ENCODE measurements at regions not wholly inside any gene's neighbourhood (a gene's known extent, or its start where the extent isn't known, plus 50 kb on each side); places are given as distances from the start of the nearest gene placed in this dataset.

DNA sequence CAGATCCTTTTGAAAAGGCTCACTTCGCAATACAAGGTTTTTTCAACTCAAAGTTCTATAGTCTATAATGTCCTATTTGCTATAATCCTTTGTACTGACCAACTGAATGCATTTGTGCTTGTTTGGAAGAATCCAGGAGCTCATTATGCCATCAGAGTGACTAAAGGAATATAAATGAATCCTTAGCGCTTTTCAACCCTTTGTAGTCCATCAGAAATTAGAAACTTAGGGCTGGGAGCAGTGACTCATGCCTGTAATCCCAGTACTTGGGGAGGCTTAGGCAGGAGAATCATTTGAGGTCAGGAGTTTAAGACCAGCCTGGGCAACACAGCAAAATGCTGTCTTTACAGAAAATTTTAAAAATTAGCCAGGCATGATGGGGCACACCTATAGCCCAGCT lies 330.2 kb upstream of the CHAC2 start:
- Histone ChIP-seq H3F3A (ENCODE audit: control insufficient read depth, insufficient read depth) (no peaks in the 10 kb centered on the region), H3K9me3 (ENCODE audit: control insufficient read depth, insufficient read depth, low read length) (no peaks in the 10 kb centered on the region), H3K4me1 (ENCODE audit: control insufficient read depth, low read length) (no peaks in the 10 kb centered on the region), H3K9me2 (replicated peaks; ENCODE audit: control insufficient read depth, low read length) (no peaks in the 10 kb centered on the region), H3K79me2 (ENCODE audit: control insufficient read depth, low read length) (no peaks in the 10 kb centered on the region), H3K4me3 (ENCODE audit: low read length) (no peak overlapping the region), H3K36me3 (ENCODE audit: control insufficient read depth, low read length) (no peaks in the 10 kb centered on the region), H4K20me1 (ENCODE audit: control insufficient read depth, insufficient read depth, low read depth, low read length) (no peaks in the 10 kb centered on the region), H3K4me2 (ENCODE audit: low read length) (no peak overlapping the region), H3K27ac (ENCODE audit: low read depth, low read length) (no peak overlapping the region), H3K27me3 (ENCODE audit: control insufficient read depth, low read length) (no peaks in the 10 kb centered on the region)
- TF ChIP-seq EZH2phosphoT487 (IDR thresholded peaks at IDR 0.05; ENCODE audit: borderline replicate concordance, low read length): no peak
- TF ChIP-seq, protein P1, sequence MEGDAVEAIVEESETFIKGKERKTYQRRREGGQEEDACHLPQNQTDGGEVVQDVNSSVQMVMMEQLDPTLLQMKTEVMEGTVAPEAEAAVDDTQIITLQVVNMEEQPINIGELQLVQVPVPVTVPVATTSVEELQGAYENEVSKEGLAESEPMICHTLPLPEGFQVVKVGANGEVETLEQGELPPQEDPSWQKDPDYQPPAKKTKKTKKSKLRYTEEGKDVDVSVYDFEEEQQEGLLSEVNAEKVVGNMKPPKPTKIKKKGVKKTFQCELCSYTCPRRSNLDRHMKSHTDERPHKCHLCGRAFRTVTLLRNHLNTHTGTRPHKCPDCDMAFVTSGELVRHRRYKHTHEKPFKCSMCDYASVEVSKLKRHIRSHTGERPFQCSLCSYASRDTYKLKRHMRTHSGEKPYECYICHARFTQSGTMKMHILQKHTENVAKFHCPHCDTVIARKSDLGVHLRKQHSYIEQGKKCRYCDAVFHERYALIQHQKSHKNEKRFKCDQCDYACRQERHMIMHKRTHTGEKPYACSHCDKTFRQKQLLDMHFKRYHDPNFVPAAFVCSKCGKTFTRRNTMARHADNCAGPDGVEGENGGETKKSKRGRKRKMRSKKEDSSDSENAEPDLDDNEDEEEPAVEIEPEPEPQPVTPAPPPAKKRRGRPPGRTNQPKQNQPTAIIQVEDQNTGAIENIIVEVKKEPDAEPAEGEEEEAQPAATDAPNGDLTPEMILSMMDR (IDR thresholded peaks at IDR 0.05; ENCODE audit: low read depth, low read length, poor library complexity, severe bottlenecking): no peak

DNA sequence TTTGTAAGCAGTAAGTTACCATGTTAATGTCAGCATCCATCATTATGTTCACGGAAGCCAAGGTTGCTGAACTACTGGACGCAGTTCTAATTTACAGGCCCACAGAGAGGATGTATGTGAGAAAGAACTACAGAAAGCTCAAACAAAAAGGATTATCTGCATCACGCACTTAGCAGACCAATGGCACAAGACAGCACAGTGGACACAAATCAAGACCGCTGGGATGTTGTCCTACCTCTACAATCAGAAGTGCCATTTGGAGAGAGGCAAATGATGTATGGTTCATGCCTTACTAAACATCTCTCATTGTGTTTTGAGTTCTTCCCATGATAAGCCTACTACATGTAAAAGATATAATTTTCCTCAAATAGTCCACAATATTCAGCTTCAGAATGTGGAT lies 330.7 kb upstream of the CHAC2 start:
- TF ChIP-seq, protein P1 (IDR thresholded peaks at IDR 0.05; ENCODE audit: low read depth, low read length, poor library complexity, severe bottlenecking): no peak
- TF ChIP-seq EZH2phosphoT487 (IDR thresholded peaks at IDR 0.05; ENCODE audit: borderline replicate concordance, low read length): no peak
- Histone ChIP-seq H3K4me1 (ENCODE audit: control insufficient read depth, low read length) (no peaks in the 10 kb centered on the region), H3K9me3 (ENCODE audit: control insufficient read depth, insufficient read depth, low read length) (no peaks in the 10 kb centered on the region), H4K20me1 (ENCODE audit: control insufficient read depth, insufficient read depth, low read depth, low read length) (no peaks in the 10 kb centered on the region), H3K36me3 (ENCODE audit: control insufficient read depth, low read length) (no peaks in the 10 kb centered on the region), H3K4me2 (ENCODE audit: low read length) (no peak overlapping the region), H3K9me2 (replicated peaks; ENCODE audit: control insufficient read depth, low read length) (no peaks in the 10 kb centered on the region), H3K27ac (ENCODE audit: low read depth, low read length) (no peak overlapping the region), H3K4me3 (ENCODE audit: low read length) (no peak overlapping the region), H3F3A (ENCODE audit: control insufficient read depth, insufficient read depth) (no peaks in the 10 kb centered on the region), H3K27me3 (ENCODE audit: control insufficient read depth, low read length) (no peaks in the 10 kb centered on the region), H3K79me2 (ENCODE audit: control insufficient read depth, low read length) (no peaks in the 10 kb centered on the region)

DNA sequence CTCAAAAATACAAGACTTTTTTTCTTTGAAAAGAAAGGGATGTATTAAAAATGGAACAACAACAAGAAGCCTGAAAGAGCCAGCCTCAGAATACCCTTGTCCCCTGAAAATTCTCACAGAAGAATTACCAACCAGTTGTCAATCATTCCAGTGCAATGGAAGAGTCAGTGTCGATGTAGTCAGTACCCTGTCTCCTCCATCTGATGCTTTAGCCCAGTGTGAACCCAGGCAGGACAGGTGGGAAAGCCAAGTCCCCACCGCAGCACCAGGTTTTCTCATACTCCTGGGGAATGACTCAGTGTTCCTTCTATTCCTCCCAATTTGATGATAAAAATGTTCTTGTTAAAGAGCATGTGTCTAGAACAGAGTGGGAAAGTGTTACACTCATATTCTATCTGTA lies 332.0 kb upstream of the CHAC2 start:
- no peaks in the 10 kb centered on the region for H3K27me3 ChIP-seq (ENCODE audit: control insufficient read depth, low read length)
- H3F3A ChIP-seq (ENCODE audit: control insufficient read depth, insufficient read depth): no peaks in the 10 kb centered on the region
- no peak for TF ChIP-seq EZH2phosphoT487 (IDR thresholded peaks at IDR 0.05; ENCODE audit: borderline replicate concordance, low read length)
- TF ChIP-seq, protein P1 (IDR thresholded peaks at IDR 0.05; ENCODE audit: low read depth, low read length, poor library complexity, severe bottlenecking): no peak
- no peaks in the 10 kb centered on the region for H4K20me1 ChIP-seq (ENCODE audit: control insufficient read depth, insufficient read depth, low read depth, low read length)
- H3K4me1 ChIP-seq (ENCODE audit: control insufficient read depth, low read length): no peaks in the 10 kb centered on the region
- no peak overlapping the region for H3K27ac ChIP-seq (ENCODE audit: low read depth, low read length)
- H3K4me3 ChIP-seq (ENCODE audit: low read length): no peak overlapping the region
- H3K9me3 ChIP-seq (ENCODE audit: control insufficient read depth, insufficient read depth, low read length): no peaks in the 10 kb centered on the region
- H3K36me3 ChIP-seq (ENCODE audit: control insufficient read depth, low read length): no peaks in the 10 kb centered on the region
- H3K79me2 ChIP-seq (ENCODE audit: control insufficient read depth, low read length): no peaks in the 10 kb centered on the region
- H3K9me2 ChIP-seq (replicated peaks; ENCODE audit: control insufficient read depth, low read length): no peaks in the 10 kb centered on the region
- no peak overlapping the region for H3K4me2 ChIP-seq (ENCODE audit: low read length)

DNA sequence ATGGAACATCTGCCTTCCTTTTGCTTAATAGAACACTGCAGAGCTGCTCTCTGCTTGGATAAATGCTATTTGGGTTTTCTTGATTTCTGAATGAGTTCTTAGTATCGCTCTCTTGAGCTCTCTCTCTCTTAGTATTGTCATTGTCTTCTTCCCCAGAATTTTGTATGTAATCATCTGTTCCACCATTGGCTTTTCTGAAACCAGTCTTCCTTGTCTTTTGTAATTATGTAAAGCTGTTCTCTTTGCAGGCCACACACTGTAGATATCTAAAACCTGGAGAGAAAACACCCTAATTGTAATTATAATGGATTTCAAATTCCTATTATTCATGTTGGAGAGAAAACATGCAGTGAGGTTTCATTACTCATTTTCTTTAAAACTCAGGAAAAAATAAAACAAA lies 333.1 kb upstream of the CHAC2 start:
- H3K27ac ChIP-seq (ENCODE audit: low read depth, low read length): no peak overlapping the region
- TF ChIP-seq EZH2phosphoT487 (IDR thresholded peaks at IDR 0.05; ENCODE audit: borderline replicate concordance, low read length): no peak
- TF ChIP-seq, protein P1 (IDR thresholded peaks at IDR 0.05; ENCODE audit: low read depth, low read length, poor library complexity, severe bottlenecking): no peak
- H3K36me3 ChIP-seq (ENCODE audit: control insufficient read depth, low read length): no peaks in the 10 kb centered on the region
- no peaks in the 10 kb centered on the region for H4K20me1 ChIP-seq (ENCODE audit: control insufficient read depth, insufficient read depth, low read depth, low read length)
- no peaks in the 10 kb centered on the region for H3K9me2 ChIP-seq (replicated peaks; ENCODE audit: control insufficient read depth, low read length)
- H3K9me3 ChIP-seq (ENCODE audit: control insufficient read depth, insufficient read depth, low read length): no peaks in the 10 kb centered on the region
- no peaks in the 10 kb centered on the region for H3K4me1 ChIP-seq (ENCODE audit: control insufficient read depth, low read length)
- H3K27me3 ChIP-seq (ENCODE audit: control insufficient read depth, low read length): no peaks in the 10 kb centered on the region
- no peaks in the 10 kb centered on the region for H3K79me2 ChIP-seq (ENCODE audit: control insufficient read depth, low read length)
- H3K4me2 ChIP-seq (ENCODE audit: low read length): no peak overlapping the region
- no peaks in the 10 kb centered on the region for H3F3A ChIP-seq (ENCODE audit: control insufficient read depth, insufficient read depth)
- H3K4me3 ChIP-seq (ENCODE audit: low read length): no peak overlapping the region

All from DOHH2 (cell line).